22Rv1 (cell line): ENCODE measurements at regions not wholly inside any gene's neighbourhood (a gene's known extent, or its start where the extent isn't known, plus 50 kb on each side); places are given as distances from the start of the nearest gene placed in this dataset.

Source experiments
- H3K27ac ChIP-seq: fragments of 450-650 bp; 2 replicates; pipeline ENCODE4 v1.5.1; 2017
- ZFX ChIP-seq: fragments of 450-650 bp; IDR thresholded peaks from 2 replicates; pipeline ENCODE4 v1.6.1; 2017; ENCODE audit warnings: antibody characterized with exemption, borderline replicate concordance
- TF ChIP-seq, protein P1 (sequence below): fragments of 450-650 bp; IDR thresholded peaks from 2 replicates; pipeline ENCODE4 v1.5.1; 2017; ENCODE audit warnings: mild to moderate bottlenecking

- no peak overlapping the region for H3K27ac ChIP-seq
- TF ChIP-seq, protein P1, sequence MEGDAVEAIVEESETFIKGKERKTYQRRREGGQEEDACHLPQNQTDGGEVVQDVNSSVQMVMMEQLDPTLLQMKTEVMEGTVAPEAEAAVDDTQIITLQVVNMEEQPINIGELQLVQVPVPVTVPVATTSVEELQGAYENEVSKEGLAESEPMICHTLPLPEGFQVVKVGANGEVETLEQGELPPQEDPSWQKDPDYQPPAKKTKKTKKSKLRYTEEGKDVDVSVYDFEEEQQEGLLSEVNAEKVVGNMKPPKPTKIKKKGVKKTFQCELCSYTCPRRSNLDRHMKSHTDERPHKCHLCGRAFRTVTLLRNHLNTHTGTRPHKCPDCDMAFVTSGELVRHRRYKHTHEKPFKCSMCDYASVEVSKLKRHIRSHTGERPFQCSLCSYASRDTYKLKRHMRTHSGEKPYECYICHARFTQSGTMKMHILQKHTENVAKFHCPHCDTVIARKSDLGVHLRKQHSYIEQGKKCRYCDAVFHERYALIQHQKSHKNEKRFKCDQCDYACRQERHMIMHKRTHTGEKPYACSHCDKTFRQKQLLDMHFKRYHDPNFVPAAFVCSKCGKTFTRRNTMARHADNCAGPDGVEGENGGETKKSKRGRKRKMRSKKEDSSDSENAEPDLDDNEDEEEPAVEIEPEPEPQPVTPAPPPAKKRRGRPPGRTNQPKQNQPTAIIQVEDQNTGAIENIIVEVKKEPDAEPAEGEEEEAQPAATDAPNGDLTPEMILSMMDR = no peak
- no peak for TF ChIP-seq ZFX
Measured at GRCh38 chr9:119959846-119960545, 590.8 kb upstream of the BRINP1 start.

DNA sequence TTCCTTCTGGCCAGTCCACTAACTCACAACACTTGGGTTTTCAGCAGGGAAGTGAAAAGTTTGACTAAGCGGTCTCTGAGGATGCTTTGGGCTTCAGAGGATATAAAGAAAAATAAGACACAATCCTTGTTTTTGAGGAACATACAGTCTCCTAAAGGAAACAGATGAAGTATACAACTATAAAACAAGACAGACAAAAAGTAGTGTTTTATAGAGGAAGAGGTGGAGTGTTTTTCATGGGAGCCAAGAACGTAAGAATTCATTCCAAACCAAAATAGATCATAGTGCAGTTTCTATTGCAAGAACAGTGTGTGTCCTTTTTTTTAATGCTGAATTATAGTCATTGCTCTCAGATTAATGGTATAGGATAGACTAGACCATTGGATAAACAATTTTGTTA is 586.9 kb upstream of the BRINP1 start:
- no peak overlapping the region for H3K27ac ChIP-seq
- TF ChIP-seq, protein P1 = no peak

DNA sequence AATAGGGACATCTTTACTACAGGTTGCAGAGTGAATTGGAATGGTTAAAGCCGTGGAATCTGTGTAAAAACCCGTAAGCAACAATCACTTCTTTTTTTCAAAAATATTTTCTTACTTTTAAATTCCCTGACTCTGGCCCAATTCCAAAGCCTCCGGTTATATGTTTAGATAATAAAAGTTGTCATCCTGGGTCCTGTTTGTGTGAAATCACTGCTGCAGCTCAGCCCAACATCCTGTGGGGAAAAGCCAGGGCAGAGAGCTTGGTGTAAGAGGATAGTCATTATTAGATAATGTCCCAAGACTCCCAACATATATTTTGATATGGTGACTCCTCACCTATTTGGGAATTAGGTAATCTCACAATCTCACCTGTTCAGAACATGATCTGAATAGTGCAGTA is 586.0 kb upstream of the BRINP1 start:
- no peak overlapping the region for H3K27ac ChIP-seq
- TF ChIP-seq, protein P1 = no peak
- TF ChIP-seq ZFX = no peak

DNA sequence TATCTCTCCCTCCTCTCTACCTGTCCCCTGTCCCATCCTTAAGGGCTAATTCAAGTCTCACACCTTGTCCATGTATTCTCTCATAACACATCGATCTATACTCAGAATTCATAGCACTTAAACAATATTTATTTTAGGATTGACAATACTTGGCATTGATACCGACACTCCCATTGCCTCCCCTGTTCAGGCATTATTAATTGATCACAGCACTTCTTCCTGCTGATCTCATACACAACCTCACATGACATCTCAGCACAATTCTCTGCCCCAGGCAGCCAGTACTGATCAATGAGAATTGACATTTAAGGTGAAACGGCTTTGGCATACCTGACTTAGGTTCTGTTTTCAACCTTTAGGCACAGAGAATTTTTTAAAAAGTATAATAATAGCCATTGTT is 582.4 kb upstream of the BRINP1 start:
- no peak for TF ChIP-seq ZFX
- TF ChIP-seq, protein P1 = no peak
- H3K27ac ChIP-seq = no peak overlapping the region

GRCh38 chr9:119951090-119951489 is 581.9 kb upstream of the BRINP1 start:
- no peak overlapping the region for H3K27ac ChIP-seq
- no peak for TF ChIP-seq ZFX
- TF ChIP-seq, protein P1 = no peak

DNA sequence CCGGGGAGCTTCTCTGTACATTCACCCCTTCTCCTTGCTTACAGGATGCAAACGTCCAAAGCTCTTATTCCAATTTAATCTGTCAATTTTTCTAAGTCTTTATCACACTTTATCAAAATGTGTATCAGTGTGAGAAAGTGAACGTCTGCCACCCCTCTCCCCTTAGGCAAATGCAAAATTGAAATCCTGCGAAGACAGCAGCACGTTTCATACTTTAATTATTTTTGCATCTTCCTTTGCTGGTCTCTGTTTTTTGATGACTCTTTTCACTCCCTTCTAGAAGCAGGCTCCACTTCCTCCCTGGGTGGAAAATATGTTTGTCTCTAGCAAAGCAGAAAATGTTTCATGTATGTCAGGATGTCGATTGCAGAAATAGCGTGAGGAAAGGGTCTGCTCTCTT is 576.5 kb upstream of the BRINP1 start:
- TF ChIP-seq ZFX = no peak
- TF ChIP-seq, protein P1 = no peak

GRCh38 chr9:119941091-119941490 is 571.9 kb upstream of the BRINP1 start:
- no peak overlapping the region for H3K27ac ChIP-seq
- no peak for TF ChIP-seq ZFX
- TF ChIP-seq, protein P1 = no peak

More for the DNA sequence above, 576.5 kb upstream of the BRINP1 start:
- no peak overlapping the region for H3K27ac ChIP-seq
